Epithelial cell of esophagus (primary cell): ENCODE measurements at regions not wholly inside any gene's neighbourhood (a gene's known extent, or its start where the extent isn't known, plus 50 kb on each side); places are given as distances from the start of the nearest gene placed in this dataset.

Source experiments
- DNase-seq: peaks from one replicate; pipeline ENCODE4 v3.0.0; 2010; ENCODE audit warnings: low read depth
- H3K4me3 ChIP-seq: 2 replicates; pipeline ENCODE4 v1.5.1; 2011; ENCODE audit warnings: mild to moderate bottlenecking, low read length, control low read depth
- TF ChIP-seq, protein P1 (sequence below): IDR thresholded peaks from 2 replicates; pipeline ENCODE4 v1.5.1; 2011; ENCODE audit warnings: low read depth, mild to moderate bottlenecking, low read length, control low read depth, inconsistent platforms; ENCODE audit not compliant: insufficient read depth; ENCODE audit errors: missing control alignments

DNA sequence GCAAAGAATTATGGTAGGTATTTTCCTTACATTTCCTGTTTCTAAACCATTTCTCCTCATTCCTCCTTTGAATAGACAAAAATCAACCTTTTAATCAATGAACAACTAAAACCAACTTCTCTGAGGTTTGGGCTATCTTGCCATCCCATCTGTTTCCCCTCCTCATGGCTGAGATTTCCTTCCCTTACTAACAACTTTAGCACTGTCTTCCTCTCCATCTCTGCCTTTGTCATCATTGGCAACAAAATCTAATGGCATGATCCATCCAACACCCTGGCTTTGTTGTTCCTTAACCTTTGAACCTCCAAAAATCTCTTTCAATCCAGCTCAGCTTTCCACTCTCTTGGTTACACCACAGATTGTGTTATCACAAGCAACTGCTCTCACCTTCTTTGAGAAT, 95.3 kb upstream of the FAM136A start:
- TF ChIP-seq, protein P1, sequence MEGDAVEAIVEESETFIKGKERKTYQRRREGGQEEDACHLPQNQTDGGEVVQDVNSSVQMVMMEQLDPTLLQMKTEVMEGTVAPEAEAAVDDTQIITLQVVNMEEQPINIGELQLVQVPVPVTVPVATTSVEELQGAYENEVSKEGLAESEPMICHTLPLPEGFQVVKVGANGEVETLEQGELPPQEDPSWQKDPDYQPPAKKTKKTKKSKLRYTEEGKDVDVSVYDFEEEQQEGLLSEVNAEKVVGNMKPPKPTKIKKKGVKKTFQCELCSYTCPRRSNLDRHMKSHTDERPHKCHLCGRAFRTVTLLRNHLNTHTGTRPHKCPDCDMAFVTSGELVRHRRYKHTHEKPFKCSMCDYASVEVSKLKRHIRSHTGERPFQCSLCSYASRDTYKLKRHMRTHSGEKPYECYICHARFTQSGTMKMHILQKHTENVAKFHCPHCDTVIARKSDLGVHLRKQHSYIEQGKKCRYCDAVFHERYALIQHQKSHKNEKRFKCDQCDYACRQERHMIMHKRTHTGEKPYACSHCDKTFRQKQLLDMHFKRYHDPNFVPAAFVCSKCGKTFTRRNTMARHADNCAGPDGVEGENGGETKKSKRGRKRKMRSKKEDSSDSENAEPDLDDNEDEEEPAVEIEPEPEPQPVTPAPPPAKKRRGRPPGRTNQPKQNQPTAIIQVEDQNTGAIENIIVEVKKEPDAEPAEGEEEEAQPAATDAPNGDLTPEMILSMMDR = no peak
- DNase-seq = no peak
- no peak overlapping the region for H3K4me3 ChIP-seq

DNA sequence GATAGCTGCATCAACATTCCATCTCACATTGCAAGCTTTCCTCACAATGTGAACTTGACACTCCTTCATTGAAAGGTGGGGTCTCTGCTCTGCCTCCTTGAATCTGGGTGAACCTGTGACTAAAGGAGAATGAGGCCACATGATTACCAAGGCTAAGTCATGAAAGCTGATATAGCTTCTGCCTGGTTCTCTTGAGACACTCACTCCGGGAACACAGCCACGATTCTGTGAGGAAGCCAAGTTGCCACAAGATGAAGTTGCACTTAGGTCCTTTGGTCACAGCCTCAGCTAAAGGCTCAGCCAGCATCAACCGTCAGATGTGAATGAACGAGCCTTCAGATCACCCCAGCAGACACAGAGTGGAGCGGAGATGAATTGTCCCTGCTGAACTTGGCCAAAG, 94.7 kb upstream of the FAM136A start:
- DNase-seq = no peak
- TF ChIP-seq, protein P1 = no peak
- no peak overlapping the region for H3K4me3 ChIP-seq

DNA sequence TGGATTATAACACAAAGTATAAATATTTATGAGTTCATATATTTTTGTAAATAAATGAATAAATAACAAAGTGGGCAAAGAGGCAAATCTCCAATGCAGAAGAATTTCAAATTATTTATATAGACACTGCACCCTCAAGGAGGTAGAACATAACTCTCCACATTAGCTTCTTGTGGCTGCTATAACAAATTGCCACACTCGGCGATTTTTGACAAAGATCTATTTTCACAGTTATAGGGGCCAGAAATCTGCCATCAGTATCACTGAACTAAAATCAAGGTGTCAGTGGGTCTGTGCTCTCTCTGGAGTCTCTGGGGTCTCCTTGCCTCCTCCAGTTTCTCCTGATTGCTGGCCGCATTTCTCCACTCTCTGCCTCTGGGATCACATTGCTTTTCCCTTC, 92.0 kb upstream of the FAM136A start:
- DNase-seq = no peak
- H3K4me3 ChIP-seq = no peak overlapping the region
- TF ChIP-seq, protein P1 = no peak

DNA sequence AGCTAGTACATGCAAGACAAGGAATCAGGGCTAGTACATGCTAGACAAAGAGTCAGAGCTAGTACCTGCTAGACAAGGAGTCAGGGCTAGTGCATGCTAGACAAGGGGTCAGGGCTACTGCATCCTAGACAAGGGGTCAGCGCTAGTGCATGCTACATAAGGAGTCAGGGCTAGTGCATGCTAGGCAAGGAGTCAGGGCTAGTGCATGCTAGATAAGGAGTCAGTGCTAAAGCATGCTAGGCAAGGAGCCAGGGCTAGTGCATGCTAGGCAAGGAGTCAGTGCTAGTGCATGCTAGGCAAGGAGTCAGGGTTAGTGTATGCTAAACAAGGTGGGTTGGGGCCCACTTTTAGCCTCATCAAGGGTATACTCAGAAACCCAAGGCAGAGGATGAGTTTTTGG, 90.1 kb upstream of the FAM136A start:
- no peak overlapping the region for H3K4me3 ChIP-seq
- peak; percentile 69 for DNase-seq
- TF ChIP-seq, protein P1 = no peak

DNA sequence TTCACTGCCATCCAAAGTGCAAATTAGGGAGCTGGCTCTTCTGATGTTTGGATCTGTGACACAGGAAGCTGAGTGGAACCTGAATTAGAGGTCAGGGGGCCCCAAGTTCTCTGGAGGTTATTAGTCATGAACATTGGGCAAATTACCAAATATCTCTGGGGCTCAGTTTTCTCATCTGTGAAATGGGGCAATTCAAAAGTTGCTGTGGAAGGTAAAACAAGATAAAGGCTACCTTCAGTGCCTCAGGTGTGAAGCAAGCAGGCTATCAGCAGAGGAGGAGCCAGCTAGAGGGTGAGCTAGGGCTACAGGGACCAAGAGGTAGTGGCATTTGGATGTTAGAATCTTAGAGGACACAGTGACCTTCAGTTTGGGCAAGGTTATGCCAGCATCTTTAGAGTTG, 89.4 kb upstream of the FAM136A start:
- TF ChIP-seq, protein P1 = no peak
- H3K4me3 ChIP-seq = no peak overlapping the region
- DNase-seq = no peak

DNA sequence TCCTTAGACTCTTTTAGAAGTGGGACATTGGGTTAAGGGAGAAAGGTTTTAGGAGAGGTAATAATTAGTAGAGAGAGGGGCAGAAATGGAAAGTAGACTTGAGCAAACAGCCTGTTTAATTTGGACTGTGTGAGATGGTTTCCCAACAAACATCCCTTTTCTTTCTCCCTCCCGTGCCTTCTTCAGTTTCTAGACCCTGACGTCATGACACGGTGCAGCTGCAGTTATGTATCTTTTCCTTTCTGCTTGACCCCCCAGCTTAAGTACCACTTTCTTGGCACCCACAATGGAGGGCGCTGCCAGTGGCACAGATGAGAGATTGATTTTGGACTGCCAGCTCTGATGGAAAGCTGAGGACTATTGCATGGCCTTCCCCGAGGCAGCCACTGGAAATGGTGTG, 86.9 kb upstream of the FAM136A start:
- TF ChIP-seq, protein P1 = no peak
- DNase-seq = no peak
- no peak overlapping the region for H3K4me3 ChIP-seq

DNA sequence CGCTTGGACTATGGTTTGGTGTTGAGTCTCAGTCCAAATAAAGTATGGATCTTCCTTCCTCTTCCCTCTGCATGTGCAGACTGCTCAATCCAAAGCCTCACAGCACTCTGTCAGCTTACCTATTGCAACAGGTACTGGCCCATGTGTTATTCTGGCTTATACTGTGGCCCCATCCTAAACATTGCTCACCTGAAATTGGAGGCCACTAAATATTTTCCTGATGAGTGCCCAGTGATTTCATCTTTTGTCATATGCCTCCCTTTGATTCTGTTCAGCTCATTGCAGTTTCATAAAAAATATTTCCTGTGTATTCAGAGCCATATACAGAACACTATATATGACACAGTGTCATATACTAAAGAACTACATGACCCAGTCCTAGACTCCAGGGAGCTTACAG, 86.3 kb upstream of the FAM136A start:
- peak; percentile 98 for DNase-seq
- TF ChIP-seq, protein P1 = no peak
- H3K4me3 ChIP-seq = no peak overlapping the region
